AG04450 (cell line): ENCODE measurements at regions not wholly inside any gene's neighbourhood (a gene's known extent, or its start where the extent isn't known, plus 50 kb on each side); places are given as distances from the start of the nearest gene placed in this dataset.

ENCODE experiments used
- CTCF ChIA-PET: fragments of 300-600, 350-600 bp; formaldehyde crosslinking; extraction: SDS; loops from one replicate; lab custom pipeline; 2022; ENCODE audit warnings: antibody characterized with exemption, inconsistent platforms; lab: Charles Lee
- POLR2A ChIA-PET: fragments of 350-600 bp; formaldehyde crosslinking; extraction: SDS; loops from one replicate; lab custom pipeline; 2021; ENCODE audit warnings: antibody characterized with exemption, inconsistent platforms; lab: Yijun Ruan, JAX
- DNase-seq: peaks from one replicate; pipeline ENCODE4 v3.0.0-alpha.2; 2011; ENCODE audit warnings: low read depth, low spot score
- H3K27ac ChIP-seq: one replicate; pipeline ENCODE4 v1.5.1; 2012; ENCODE audit warnings: low read depth, low read length, control low read depth
- H3K27me3 ChIP-seq: one replicate; pipeline ENCODE4 v1.6.0; 2012; ENCODE audit warnings: low read length; ENCODE audit not compliant: control insufficient read depth, insufficient read depth
- H3K4me3 ChIP-seq: 2 replicates; pipeline ENCODE4 v1.5.1; 2011; ENCODE audit warnings: mild to moderate bottlenecking, low read depth, low read length, control low read depth
- H3K9me3 ChIP-seq: 2 replicates; pipeline ENCODE4 v1.5.1; 2012; ENCODE audit warnings: low read length; ENCODE audit not compliant: control insufficient read depth, insufficient read depth
- TF ChIP-seq, protein P1 (sequence below): IDR thresholded peaks from 2 replicates; pipeline ENCODE4 v1.5.1; 2011; ENCODE audit warnings: low read depth, low read length, control low read depth, inconsistent platforms

DNA sequence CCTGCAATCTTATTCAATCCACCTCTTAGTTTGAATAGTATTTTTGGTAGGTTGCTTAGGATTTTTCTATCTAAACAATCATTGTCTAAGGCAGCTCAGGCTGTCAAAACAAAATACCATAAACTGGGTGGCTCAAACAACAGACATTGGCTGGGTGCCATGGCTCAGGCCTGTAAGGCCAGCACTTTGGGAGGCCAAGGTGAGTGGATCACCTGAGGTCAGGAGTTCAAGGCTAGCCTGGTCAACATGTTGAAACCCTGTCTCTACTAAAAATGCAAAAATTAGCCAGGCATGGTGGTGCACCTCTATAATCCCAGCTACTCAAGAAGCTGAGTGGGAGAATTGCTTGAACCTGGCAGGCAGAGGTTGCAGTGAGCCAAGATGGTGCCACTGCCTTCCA lies 126.7 kb downstream of the CYLD start:
- POLR2A ChIA-PET, result no interaction called here
- no peak for DNase-seq

DNA sequence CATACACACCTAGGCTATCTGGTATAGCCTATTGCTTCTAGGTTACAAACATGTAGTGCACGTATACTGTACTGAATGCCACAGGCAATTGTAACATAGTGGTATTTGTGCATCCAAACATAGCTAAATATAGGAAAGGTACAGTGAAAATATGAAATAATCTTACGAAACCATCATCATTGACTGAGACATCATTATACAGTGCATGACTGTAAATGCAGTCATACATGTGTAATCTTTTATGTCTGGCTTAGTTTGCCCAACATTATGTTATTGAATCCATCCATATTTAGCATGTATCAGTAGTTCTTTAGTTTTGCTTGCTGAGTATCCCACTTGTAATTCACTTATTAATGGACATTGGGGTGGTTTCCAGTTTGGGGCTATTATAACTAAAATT lies 124.9 kb downstream of the CYLD start:
- H3K4me3 ChIP-seq, result no peak overlapping the region
- ChIA-PET POLR2A (no interaction called here), CTCF (no interaction called here)
- no peak overlapping the region for H3K27ac ChIP-seq
- TF ChIP-seq, protein P1, sequence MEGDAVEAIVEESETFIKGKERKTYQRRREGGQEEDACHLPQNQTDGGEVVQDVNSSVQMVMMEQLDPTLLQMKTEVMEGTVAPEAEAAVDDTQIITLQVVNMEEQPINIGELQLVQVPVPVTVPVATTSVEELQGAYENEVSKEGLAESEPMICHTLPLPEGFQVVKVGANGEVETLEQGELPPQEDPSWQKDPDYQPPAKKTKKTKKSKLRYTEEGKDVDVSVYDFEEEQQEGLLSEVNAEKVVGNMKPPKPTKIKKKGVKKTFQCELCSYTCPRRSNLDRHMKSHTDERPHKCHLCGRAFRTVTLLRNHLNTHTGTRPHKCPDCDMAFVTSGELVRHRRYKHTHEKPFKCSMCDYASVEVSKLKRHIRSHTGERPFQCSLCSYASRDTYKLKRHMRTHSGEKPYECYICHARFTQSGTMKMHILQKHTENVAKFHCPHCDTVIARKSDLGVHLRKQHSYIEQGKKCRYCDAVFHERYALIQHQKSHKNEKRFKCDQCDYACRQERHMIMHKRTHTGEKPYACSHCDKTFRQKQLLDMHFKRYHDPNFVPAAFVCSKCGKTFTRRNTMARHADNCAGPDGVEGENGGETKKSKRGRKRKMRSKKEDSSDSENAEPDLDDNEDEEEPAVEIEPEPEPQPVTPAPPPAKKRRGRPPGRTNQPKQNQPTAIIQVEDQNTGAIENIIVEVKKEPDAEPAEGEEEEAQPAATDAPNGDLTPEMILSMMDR, result no peak
- DNase-seq, result no peak
- no peaks in the 10 kb centered on the region for H3K27me3 ChIP-seq
- H3K9me3 ChIP-seq, result no peaks in the 10 kb centered on the region

More for the DNA sequence above, 126.7 kb downstream of the CYLD start:
- H3K9me3 ChIP-seq, result no peaks in the 10 kb centered on the region
- CTCF ChIA-PET, result interaction anchor here (1.1 kb wide), 1 partner anchor 62 kb away, joined by 4 read pairs; no protein-coding TSS in a partner anchor
- H3K4me3 ChIP-seq, result no peak overlapping the region
- TF ChIP-seq, protein P1, result no peak
- no peak overlapping the region for H3K27ac ChIP-seq
- H3K27me3 ChIP-seq, result no peaks in the 10 kb centered on the region

DNA sequence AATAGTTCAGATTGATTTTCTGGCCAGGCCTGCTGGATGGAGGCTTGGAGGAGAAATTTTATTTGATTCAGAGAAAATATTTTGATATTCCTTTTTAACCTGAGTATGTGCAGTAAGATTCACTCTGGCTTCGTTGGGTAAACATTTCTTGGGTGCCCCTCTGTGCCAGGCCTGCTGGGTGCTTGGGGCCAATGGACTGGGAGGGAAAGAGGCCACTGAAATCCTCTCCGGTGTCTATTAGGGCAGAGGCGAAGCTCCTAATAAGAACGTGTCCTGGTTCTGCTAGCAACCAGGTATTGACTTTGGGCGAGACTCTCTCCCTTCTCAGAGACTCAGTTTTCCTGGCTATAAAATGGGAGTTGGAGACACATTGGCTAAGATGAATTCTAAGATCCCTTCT lies 122.5 kb downstream of the CYLD start:
- H3K27ac ChIP-seq, result no peak overlapping the region
- H3K4me3 ChIP-seq, result no peak overlapping the region
- POLR2A ChIA-PET, result no interaction called here
- no peaks in the 10 kb centered on the region for H3K27me3 ChIP-seq
- CTCF ChIA-PET, result interaction anchor here (1.4 kb wide), 1 partner anchor 58 kb away, joined by 7 read pairs; no protein-coding TSS in a partner anchor
- TF ChIP-seq, protein P1, result no peak
- no peak for DNase-seq
- no peaks in the 10 kb centered on the region; the same call in 1 of the 2 replicates for H3K9me3 ChIP-seq

DNA sequence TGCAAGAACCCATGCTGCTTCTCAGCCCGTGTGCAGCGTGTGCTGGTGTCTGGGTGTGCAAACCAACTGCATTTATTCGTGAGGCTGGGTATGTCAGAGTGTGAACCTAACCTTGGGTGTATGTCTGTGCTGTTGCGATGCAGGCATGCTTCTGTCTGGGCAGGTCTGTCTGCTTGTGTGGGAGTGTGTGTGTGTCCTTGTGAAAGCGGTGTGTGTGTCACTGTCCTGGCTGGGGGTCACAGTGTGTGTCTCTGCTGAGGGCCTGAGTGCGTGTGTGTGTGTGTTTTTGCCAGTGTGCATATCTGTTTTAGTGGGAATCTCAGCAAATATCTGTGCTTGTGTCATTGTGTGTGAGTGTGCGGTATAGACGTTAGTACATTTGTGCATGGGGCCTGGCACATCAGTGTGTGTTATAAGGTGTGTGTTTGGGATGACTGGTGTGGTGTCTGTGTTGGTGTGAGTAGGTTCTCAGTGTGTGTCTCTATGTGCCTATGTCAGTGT lies 121.8 kb downstream of the CYLD start:
- CTCF ChIA-PET, result interaction anchor here (2.1 kb wide), 1 partner anchor 57 kb away, joined by 11 read pairs; no protein-coding TSS in a partner anchor
- TF ChIP-seq, protein P1, result no peak
- Histone ChIP-seq H3K9me3 (no peaks in the 10 kb centered on the region; the same call in 1 of the 2 replicates), H3K27me3 (no peaks in the 10 kb centered on the region), H3K27ac (no peak overlapping the region), H3K4me3 (no peak overlapping the region)
- no peak for DNase-seq
- POLR2A ChIA-PET, result no interaction called here

DNA sequence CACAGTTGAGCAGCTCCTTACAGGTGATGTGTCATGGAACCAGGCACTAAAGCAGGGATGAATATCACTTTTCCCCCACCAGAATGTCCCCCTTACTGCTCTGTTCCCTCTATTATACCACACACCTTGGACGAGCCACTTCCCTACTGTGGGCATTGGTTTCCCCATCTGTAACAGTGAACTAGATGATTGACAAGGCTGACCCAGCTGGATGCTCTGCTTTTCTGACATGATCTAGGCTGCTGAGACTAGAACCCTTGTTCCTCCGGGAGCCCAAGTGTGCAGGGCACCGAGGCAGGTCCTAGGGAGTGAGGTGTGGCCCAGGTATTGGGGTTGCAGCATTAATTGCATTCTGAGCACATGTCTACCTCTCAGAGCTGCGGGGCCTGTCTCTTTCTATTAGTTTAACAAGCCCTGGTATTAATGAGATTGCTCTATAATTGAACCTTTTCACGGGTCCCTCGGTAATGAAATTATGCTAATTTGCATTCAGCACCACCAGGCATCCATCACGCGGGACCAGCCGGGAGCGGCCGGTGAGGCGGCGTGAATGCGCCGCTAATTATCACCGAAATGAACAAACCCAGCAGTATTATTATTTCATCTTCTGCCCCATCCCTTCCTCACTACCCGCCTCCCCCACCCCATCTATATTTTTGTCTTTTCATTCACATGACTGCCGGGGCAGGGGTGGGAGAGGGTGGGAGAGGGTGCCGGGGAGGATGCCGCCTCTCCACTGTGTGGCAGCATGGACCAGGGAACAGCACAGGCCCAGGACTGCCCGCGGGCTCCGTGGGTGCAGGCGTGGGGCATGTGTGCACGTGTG lies 121.1 kb downstream of the CYLD start:
- ChIA-PET CTCF (interaction anchor here (2.1 kb wide), 1 partner anchor 57 kb away, joined by 11 read pairs; no protein-coding TSS in a partner anchor), POLR2A (no interaction called here)
- no peaks in the 10 kb centered on the region for H3K27me3 ChIP-seq
- no peak for DNase-seq
- H3K27ac ChIP-seq, result no peak overlapping the region
- no peak overlapping the region for H3K4me3 ChIP-seq
- TF ChIP-seq, protein P1, result no peak
- no peaks in the 10 kb centered on the region; the same call in 1 of the 2 replicates for H3K9me3 ChIP-seq
